Endothelial cell (in vitro differentiated cells): ENCODE measurements at regions not wholly inside any gene's neighbourhood (a gene's known extent, or its start where the extent isn't known, plus 50 kb on each side); places are given as distances from the start of the nearest gene placed in this dataset.
"Not testable (repeated sequence)": the region's sequence is repeated elsewhere in the genome, so short reads cannot be mapped to it uniquely, and the experiment has no call there.

Experiments used
- DNase-seq: peaks from one replicate; pipeline ENCODE4 v3.0.0; 2021; ENCODE audit warnings: low spot score
- H3K27ac Mint-ChIP-seq: one replicate; pipeline ENCODE4 v1.8.0; 2021; ENCODE audit warnings: mixed read lengths, inconsistent platforms; ENCODE audit not compliant: unreplicated experiment
- H3K27me3 Mint-ChIP-seq: one replicate; pipeline ENCODE4 v1.8.0; 2021; ENCODE audit warnings: mild to moderate bottlenecking, moderate library complexity, mixed read lengths, inconsistent platforms; ENCODE audit not compliant: unreplicated experiment
- H3K36me3 Mint-ChIP-seq: one replicate; pipeline ENCODE4 v1.8.0; 2021; ENCODE audit warnings: mild to moderate bottlenecking, low read depth, mixed read lengths, inconsistent platforms; ENCODE audit not compliant: unreplicated experiment
- H3K4me1 Mint-ChIP-seq: one replicate; pipeline ENCODE4 v1.8.0; 2021; ENCODE audit warnings: mild to moderate bottlenecking, mixed read lengths, inconsistent platforms; ENCODE audit not compliant: unreplicated experiment
- H3K4me3 Mint-ChIP-seq: one replicate; pipeline ENCODE4 v1.8.0; 2021; ENCODE audit warnings: mild to moderate bottlenecking, mixed read lengths, inconsistent platforms; ENCODE audit not compliant: unreplicated experiment
- H3K9me3 Mint-ChIP-seq: one replicate; pipeline ENCODE4 v1.8.0; 2021; ENCODE audit warnings: mixed read lengths, inconsistent platforms; ENCODE audit not compliant: unreplicated experiment
- TF ChIP-seq, protein P1 (sequence below): fragments of 200-600 bp; sonication (generic); IDR thresholded peaks from one replicate; pipeline ENCODE4 v1.5.0; 2021; ENCODE audit warnings: antibody characterized with exemption; ENCODE audit not compliant: unreplicated experiment

DNA sequence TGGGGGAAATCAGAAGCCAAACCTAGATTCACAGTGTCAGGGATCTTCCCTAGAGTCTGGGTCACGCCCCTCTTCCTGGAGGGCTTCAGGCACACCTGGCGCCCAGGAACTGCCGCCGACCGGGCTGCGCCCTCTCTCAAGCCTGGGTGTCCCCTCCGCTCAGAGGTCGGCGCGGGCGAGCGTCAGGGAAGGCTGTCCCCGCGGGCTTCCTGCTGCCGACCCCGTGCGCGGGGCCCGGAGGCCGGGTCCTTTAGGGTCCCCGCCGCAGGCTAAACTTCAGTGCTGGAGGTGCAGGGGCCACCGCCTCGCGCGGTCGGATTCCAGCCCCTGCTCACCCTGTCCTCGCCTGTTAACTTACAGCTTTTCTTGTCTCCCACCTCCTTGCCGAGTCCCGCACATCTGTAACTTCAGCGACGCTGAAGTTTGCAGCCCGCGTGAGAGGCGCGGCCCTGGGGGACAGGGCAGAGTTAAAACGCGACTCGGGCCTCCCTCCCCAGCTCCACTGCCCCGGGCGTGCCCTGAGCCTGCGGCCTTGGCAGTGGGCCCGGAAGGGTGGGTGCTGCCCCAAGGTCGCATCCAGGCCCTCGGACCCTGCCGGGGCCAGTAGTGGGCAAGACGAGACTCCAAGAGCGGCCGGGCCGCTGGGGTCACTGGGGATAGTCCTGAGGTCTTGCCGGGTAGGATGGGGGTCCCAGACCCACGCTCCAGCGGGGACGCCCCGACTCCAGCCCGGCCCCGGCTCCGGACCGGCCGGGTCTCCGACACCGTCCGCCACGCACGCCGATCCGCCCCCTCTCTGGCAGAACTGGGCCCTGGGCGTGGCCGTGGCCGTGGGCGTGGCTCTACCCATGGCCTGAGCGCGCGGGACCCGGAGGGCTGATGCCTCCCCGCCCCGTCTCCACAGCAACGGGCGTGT lies 95.6 kb upstream of the ZNF98 start:
- Mint-ChIP-seq H3K27ac (no peak overlapping the region), H3K27me3 (peaks cover 26% of the 10 kb centered on the region), H3K4me1 (no peaks in the 10 kb centered on the region), H3K36me3 (peaks cover 23% of the 10 kb centered on the region), H3K4me3 (no peak overlapping the region), H3K9me3 (peaks cover 40% of the 10 kb centered on the region)
- TF ChIP-seq, protein P1, sequence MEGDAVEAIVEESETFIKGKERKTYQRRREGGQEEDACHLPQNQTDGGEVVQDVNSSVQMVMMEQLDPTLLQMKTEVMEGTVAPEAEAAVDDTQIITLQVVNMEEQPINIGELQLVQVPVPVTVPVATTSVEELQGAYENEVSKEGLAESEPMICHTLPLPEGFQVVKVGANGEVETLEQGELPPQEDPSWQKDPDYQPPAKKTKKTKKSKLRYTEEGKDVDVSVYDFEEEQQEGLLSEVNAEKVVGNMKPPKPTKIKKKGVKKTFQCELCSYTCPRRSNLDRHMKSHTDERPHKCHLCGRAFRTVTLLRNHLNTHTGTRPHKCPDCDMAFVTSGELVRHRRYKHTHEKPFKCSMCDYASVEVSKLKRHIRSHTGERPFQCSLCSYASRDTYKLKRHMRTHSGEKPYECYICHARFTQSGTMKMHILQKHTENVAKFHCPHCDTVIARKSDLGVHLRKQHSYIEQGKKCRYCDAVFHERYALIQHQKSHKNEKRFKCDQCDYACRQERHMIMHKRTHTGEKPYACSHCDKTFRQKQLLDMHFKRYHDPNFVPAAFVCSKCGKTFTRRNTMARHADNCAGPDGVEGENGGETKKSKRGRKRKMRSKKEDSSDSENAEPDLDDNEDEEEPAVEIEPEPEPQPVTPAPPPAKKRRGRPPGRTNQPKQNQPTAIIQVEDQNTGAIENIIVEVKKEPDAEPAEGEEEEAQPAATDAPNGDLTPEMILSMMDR: no peak
- no peak for DNase-seq

DNA sequence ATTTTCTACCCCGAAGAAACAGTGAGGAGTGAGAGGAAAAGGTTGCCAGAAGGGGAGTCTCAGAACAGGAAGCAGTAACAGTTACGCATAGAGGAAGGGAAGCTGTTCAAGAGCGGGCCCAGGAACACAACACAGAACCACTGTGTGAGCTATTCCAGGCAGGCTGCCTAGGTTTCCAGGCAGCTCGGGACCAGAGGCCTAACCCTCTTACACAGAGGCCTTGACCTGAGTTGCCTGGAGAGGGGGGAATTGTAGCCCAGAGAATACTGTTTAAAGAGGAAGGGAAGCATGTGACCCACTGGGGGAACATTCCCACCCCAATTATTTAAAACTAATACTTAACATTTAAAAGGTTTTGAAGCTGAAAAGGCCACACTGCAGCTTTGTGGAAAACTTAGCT lies 93.3 kb upstream of the ZNF98 start:
- H3K4me3 Mint-ChIP-seq: no peak overlapping the region
- DNase-seq: no peak
- TF ChIP-seq, protein P1: no peak
- peaks cover 21% of the 10 kb centered on the region for H3K36me3 Mint-ChIP-seq
- no peaks in the 10 kb centered on the region for H3K4me1 Mint-ChIP-seq
- peaks cover 34% of the 10 kb centered on the region for H3K9me3 Mint-ChIP-seq
- H3K27me3 Mint-ChIP-seq: peaks cover 24% of the 10 kb centered on the region
- H3K27ac Mint-ChIP-seq: no peak overlapping the region

DNA sequence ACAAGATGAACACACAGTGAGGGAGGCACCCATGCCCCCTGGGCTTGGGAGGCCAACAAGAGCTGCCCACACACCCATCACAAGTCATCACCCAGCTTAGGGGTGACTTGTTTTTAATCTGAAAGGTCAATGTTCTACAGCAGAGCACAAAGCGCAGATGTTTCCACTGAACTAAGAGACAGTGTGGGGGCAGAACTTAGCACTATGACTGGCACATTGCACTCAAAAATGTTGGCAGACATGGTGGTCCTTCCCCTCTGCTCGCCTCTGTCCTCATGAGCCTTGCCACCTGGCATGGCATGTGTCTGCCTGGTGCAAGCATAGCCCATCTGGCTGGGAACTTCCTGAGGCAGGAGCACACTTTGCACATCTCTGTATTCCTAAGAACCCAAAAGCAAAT lies 81.4 kb upstream of the ZNF98 start:
- DNase-seq: no peak
- no peak overlapping the region for H3K27ac Mint-ChIP-seq
- H3K27me3 Mint-ChIP-seq: peaks cover 7% of the 10 kb centered on the region
- TF ChIP-seq, protein P1: no peak
- peaks cover 48% of the 10 kb centered on the region for H3K9me3 Mint-ChIP-seq
- H3K36me3 Mint-ChIP-seq: peaks cover 4% of the 10 kb centered on the region
- H3K4me1 Mint-ChIP-seq: no peaks in the 10 kb centered on the region
- H3K4me3 Mint-ChIP-seq: no peak overlapping the region

DNA sequence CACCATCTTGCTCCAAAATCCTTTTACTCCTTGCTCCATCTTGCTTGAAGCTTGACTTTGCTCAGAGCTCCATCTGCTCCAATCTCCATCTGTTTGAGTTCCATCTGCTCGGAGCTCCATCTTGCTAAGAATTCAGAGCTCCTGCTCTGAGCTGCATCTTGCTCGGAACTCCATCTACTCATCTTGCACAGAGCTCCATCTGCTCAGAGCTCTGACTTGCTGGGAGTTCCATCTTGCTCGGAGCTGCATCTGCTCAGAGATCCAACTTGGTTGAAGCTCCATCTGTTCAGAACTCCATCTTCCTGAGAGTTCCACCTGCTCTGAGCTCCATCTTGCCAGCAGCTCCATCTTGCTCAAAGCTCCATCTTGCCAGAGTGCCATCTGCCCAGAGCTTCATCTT lies 80.6 kb upstream of the ZNF98 start:
- H3K27ac Mint-ChIP-seq: no peak overlapping the region
- H3K9me3 Mint-ChIP-seq: peaks cover 48% of the 10 kb centered on the region

DNA sequence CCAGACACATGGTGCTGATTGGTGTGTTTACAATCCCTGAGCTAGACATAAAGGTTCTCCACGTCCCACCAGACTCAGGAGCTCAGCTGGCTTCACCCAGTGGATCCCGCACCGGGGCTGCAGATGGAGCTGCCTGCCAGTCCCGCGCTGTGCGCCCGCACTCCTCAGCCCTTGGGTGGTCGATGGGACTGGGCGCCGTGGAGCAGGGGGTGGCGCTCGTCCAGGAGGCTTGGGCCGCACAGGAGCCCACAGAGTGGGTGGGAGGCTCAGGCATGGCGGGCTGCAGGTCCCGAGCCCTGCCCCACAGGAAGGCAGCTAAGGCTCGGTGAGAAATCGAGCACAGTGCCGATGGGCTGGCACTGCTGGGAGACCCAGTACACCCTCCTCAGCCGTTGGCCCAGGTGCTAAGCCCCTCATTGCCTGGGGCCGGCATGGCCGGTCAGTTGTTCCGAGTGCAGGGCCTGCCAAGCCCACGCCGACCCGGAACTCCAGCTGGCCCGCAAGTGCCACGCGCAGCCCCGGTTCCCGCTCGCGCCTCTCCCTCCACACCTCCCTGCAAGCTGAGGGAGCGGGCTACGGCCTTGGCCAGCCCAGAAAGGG lies 76.8 kb upstream of the ZNF98 start:
- H3K4me3 Mint-ChIP-seq, H3K27ac Mint-ChIP-seq, DNase-seq, H3K27me3 Mint-ChIP-seq, H3K4me1 Mint-ChIP-seq, H3K36me3 Mint-ChIP-seq: not testable (repeated sequence)
- peaks cover 37% of the 10 kb centered on the region for H3K9me3 Mint-ChIP-seq

More for the DNA sequence above, 80.6 kb upstream of the ZNF98 start:
- no peak for DNase-seq
- Mint-ChIP-seq H3K27me3 (peaks cover 7% of the 10 kb centered on the region), H3K36me3 (peaks cover 4% of the 10 kb centered on the region), H3K4me1 (no peaks in the 10 kb centered on the region), H3K4me3 (no peak overlapping the region)
- TF ChIP-seq, protein P1: no peak
